ENCODE measurements at regions not wholly inside any gene's neighbourhood (a gene's known extent, or its start where the extent isn't known, plus 50 kb on each side); places are given as distances from the start of the nearest gene placed in this dataset.
A peak's percentile ranks its signal among the peaks of the same experiment; 100 is the strongest.
"Not testable (repeated sequence)": the region's sequence is repeated elsewhere in the genome, so short reads cannot be mapped to it uniquely, and the experiment has no call there.

DNA sequence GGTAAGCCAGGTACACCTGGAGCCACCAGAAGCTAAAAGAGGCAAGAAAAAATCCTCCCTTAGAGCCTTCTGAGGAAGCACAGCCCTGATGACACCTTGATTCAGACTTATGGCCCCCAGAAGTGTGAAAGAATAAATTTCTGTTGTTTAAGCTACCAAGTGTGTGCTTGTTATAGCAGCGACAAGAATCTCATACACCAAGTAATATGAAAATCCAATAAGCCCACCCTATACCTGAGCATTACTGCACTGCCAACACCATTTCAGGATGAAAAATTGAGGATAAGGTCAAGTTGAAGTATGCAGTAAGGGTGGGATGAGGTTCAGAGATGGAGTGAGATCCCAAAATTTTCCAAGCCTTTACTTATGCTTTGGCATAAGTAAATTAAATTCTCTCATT lies 163.6 kb upstream of the CCDC196 start:
- Histone ChIP-seq H3K4me1 (ENCODE audit: control insufficient read depth, low read depth, low read length) (no peaks in the 10 kb centered on the region), H3K4me3 (ENCODE audit: low read length) (no peak overlapping the region), H3K79me2 (ENCODE audit: control insufficient read depth, insufficient read depth, low read length) (no peaks in the 10 kb centered on the region), H2BK15ac (replicated peaks; ENCODE audit: low read depth) (no peak overlapping the region), H3K4ac (ENCODE audit: low read depth, low read length) (no peak overlapping the region), H3K27me3 (ENCODE audit: insufficient read depth, low read length, poor library complexity) (no peaks in the 10 kb centered on the region), H3K56ac (ENCODE audit: low read length) (no peak overlapping the region), H3K79me1 (ENCODE audit: low read length) (no peaks in the 10 kb centered on the region), H4K5ac (ENCODE audit: low read length) (no peak overlapping the region), H3K36me3 (ENCODE audit: control insufficient read depth, insufficient read depth, low read length) (no peaks in the 10 kb centered on the region), H3K9ac (ENCODE audit: low read length) (no peak overlapping the region), H2BK120ac (ENCODE audit: low read depth, low read length) (no peak overlapping the region), H3K27ac (ENCODE audit: low read depth, low read length) (no peak overlapping the region), H2BK5ac (ENCODE audit: low read length) (no peak overlapping the region), H4K8ac (ENCODE audit: low read depth, low read length) (no peak overlapping the region), H3K23ac (ENCODE audit: low read length) (no peak overlapping the region), H3K4me2 (ENCODE audit: low read length) (no peak overlapping the region), H2AK5ac (ENCODE audit: low read length) (no peak overlapping the region), H3K18ac (ENCODE audit: low read length) (no peak overlapping the region)
- DNase-seq, result no peak
- no CpG with 5 or more reads among the region's 1 CpG for WGBS (ENCODE audit: extremely low coverage, insufficient coverage, low lambda C conversion rate)

DNA sequence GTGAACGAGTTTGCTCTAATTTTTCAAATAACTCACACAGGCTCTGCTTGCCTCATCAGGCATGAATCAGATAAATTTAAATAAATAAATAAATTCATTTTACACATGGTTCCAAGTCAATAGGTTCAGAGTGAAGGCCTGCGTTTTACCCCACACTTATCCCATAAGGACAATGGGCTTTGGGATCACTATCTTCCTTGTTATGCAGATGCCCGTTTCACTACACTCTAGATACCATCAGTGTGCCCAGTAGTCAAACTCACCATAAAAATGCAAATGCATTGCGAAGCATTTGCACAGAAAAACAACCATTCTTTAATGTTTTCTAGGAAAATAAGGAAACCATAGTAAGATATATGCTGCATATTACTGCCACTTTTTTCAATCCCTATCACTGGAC lies 155.9 kb upstream of the CCDC196 start:
- Histone ChIP-seq H2BK15ac (replicated peaks; ENCODE audit: low read depth) (no peak overlapping the region), H4K5ac (ENCODE audit: low read length) (no peak overlapping the region), H3K27ac (ENCODE audit: low read depth, low read length) (no peak overlapping the region), H2BK120ac (ENCODE audit: low read depth, low read length) (no peak overlapping the region), H3K4me2 (ENCODE audit: low read length) (no peak overlapping the region), H3K9ac (ENCODE audit: low read length) (no peak overlapping the region), H3K4ac (ENCODE audit: low read depth, low read length) (no peak overlapping the region), H2AK5ac (ENCODE audit: low read length) (no peak overlapping the region), H3K27me3 (ENCODE audit: insufficient read depth, low read length, poor library complexity) (no peaks in the 10 kb centered on the region), H2BK5ac (ENCODE audit: low read length) (no peak overlapping the region), H3K79me2 (ENCODE audit: control insufficient read depth, insufficient read depth, low read length) (no peaks in the 10 kb centered on the region), H3K56ac (ENCODE audit: low read length) (no peak overlapping the region), H3K4me3 (ENCODE audit: low read length) (no peak overlapping the region), H3K4me1 (ENCODE audit: control insufficient read depth, low read depth, low read length) (peaks cover 9% of the 10 kb centered on the region), H4K8ac (ENCODE audit: low read depth, low read length) (no peak overlapping the region), H3K36me3 (ENCODE audit: control insufficient read depth, insufficient read depth, low read length) (no peaks in the 10 kb centered on the region), H3K79me1 (ENCODE audit: low read length) (no peaks in the 10 kb centered on the region), H3K23ac (ENCODE audit: low read length) (no peak overlapping the region), H3K18ac (ENCODE audit: low read length) (no peak overlapping the region)
- DNase-seq, result no peak
- no CpG with 5 or more reads among the region's 4 CpGs for WGBS (ENCODE audit: extremely low coverage, insufficient coverage, low lambda C conversion rate)

DNA sequence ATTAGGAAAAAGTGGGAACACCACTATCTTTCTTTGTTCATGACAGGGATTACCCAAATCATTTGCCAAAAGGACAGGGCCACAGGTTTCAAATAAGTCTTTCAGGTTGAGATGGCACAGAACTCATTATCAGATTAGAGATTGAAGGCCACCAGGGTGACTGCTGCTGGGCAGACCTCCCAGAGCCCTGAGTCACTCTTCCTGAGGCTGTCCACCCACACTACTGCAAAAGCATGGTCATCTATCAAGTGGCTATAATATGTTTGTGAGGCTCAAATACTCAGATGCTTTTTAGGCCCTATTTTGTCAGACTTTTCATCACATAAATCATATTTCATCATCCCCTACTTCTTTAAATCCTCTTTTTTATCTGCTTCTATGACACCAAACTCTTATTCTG lies 155.3 kb upstream of the CCDC196 start:
- no peak for DNase-seq
- Histone ChIP-seq H2BK120ac (ENCODE audit: low read depth, low read length) (no peak overlapping the region), H3K4ac (ENCODE audit: low read depth, low read length) (no peak overlapping the region)

DNA sequence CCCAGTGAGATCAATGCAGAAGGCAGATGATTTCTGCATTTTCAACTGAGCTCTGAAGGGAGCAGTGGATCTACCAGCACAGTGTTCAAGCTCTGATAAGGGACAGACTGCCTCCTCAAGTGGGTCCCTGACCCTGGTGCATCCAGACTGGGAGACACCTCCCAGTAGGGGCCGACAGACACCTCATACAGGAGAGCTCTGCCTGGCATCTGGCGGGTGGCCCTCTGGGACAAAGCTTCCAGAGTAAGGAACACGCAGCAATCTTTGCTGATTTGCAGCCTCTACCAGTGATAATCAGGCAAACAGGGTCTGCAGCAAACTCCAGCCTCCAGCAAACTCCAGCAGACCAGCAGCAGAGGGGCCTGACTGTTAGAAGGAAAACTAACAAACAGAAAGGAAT lies 152.9 kb upstream of the CCDC196 start:
- not testable (repeated sequence) for H3K27me3 ChIP-seq (ENCODE audit: insufficient read depth, low read length, poor library complexity); H4K5ac ChIP-seq (ENCODE audit: low read length); H3K79me2 ChIP-seq (ENCODE audit: control insufficient read depth, insufficient read depth, low read length); H3K36me3 ChIP-seq (ENCODE audit: control insufficient read depth, insufficient read depth, low read length); H3K4me1 ChIP-seq (ENCODE audit: control insufficient read depth, low read depth, low read length); H2BK120ac ChIP-seq (ENCODE audit: low read depth, low read length); H3K23ac ChIP-seq (ENCODE audit: low read length); H3K56ac ChIP-seq (ENCODE audit: low read length); H3K4me2 ChIP-seq (ENCODE audit: low read length); H3K4ac ChIP-seq (ENCODE audit: low read depth, low read length); H2BK5ac ChIP-seq (ENCODE audit: low read length); DNase-seq; H3K4me3 ChIP-seq (ENCODE audit: low read length); H4K8ac ChIP-seq (ENCODE audit: low read depth, low read length); H3K18ac ChIP-seq (ENCODE audit: low read length); H3K9ac ChIP-seq (ENCODE audit: low read length); H2AK5ac ChIP-seq (ENCODE audit: low read length); H3K27ac ChIP-seq (ENCODE audit: low read depth, low read length); H2BK15ac ChIP-seq (replicated peaks; ENCODE audit: low read depth); H3K79me1 ChIP-seq (ENCODE audit: low read length)
- no CpG with 5 or more reads among the region's 3 CpGs for WGBS (ENCODE audit: extremely low coverage, insufficient coverage, low lambda C conversion rate)

More for the DNA sequence above, 155.3 kb upstream of the CCDC196 start:
- Histone ChIP-seq H3K79me1 (ENCODE audit: low read length) (no peaks in the 10 kb centered on the region), H3K36me3 (ENCODE audit: control insufficient read depth, insufficient read depth, low read length) (no peaks in the 10 kb centered on the region), H3K4me2 (ENCODE audit: low read length) (no peak overlapping the region), H3K4me3 (ENCODE audit: low read length) (no peak overlapping the region), H2BK5ac (ENCODE audit: low read length) (no peak overlapping the region), H3K79me2 (ENCODE audit: control insufficient read depth, insufficient read depth, low read length) (no peaks in the 10 kb centered on the region), H3K4me1 (ENCODE audit: control insufficient read depth, low read depth, low read length) (peaks cover 9% of the 10 kb centered on the region), H3K9ac (ENCODE audit: low read length) (no peak overlapping the region), H4K8ac (ENCODE audit: low read depth, low read length) (no peak overlapping the region), H3K27me3 (ENCODE audit: insufficient read depth, low read length, poor library complexity) (no peaks in the 10 kb centered on the region), H3K27ac (ENCODE audit: low read depth, low read length) (no peak overlapping the region), H2AK5ac (ENCODE audit: low read length) (no peak overlapping the region), H3K18ac (ENCODE audit: low read length) (no peak overlapping the region), H3K56ac (ENCODE audit: low read length) (no peak overlapping the region), H4K5ac (ENCODE audit: low read length) (no peak overlapping the region), H2BK15ac (replicated peaks; ENCODE audit: low read depth) (no peak overlapping the region), H3K23ac (ENCODE audit: low read length) (no peak overlapping the region)

DNA sequence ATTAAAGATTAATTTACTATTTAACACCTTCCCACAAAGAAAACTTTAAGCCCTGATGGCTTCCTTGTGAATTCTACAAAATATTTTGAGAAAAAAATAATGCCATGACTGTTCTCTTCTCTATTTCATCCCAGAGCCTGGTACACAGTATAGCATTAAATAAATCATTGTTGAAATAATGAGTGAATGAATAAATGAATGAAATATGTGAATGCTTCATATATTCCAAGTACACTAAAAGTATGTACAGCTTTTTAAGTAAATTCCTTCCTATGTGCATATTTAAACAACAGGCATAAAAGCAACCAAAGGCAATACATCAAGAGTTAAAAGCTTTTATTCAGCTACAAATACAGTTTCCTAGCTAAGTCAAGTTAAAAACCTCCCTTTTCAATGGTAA lies 144.9 kb upstream of the CCDC196 start:
- H3K56ac ChIP-seq (ENCODE audit: low read length), result no peak overlapping the region
- H3K4me2 ChIP-seq (ENCODE audit: low read length), result no peak overlapping the region
- H4K5ac ChIP-seq (ENCODE audit: low read length), result no peak overlapping the region
- DNase-seq, result no peak
- no peak overlapping the region for H2BK15ac ChIP-seq (replicated peaks; ENCODE audit: low read depth)
- no peak overlapping the region for H3K27ac ChIP-seq (ENCODE audit: low read depth, low read length)
- H2BK5ac ChIP-seq (ENCODE audit: low read length), result no peak overlapping the region
- no peaks in the 10 kb centered on the region for H3K36me3 ChIP-seq (ENCODE audit: control insufficient read depth, insufficient read depth, low read length)
- H3K4me1 ChIP-seq (ENCODE audit: control insufficient read depth, low read depth, low read length), result no peaks in the 10 kb centered on the region
- no peaks in the 10 kb centered on the region for H3K79me1 ChIP-seq (ENCODE audit: low read length)
- no peak overlapping the region for H3K23ac ChIP-seq (ENCODE audit: low read length)
- no peak overlapping the region for H3K4ac ChIP-seq (ENCODE audit: low read depth, low read length)
- no peak overlapping the region for H4K8ac ChIP-seq (ENCODE audit: low read depth, low read length)
- H2AK5ac ChIP-seq (ENCODE audit: low read length), result no peak overlapping the region
- H3K9ac ChIP-seq (ENCODE audit: low read length), result no peak overlapping the region
- H3K4me3 ChIP-seq (ENCODE audit: low read length), result no peak overlapping the region
- H2BK120ac ChIP-seq (ENCODE audit: low read depth, low read length), result no peak overlapping the region
- no peaks in the 10 kb centered on the region for H3K27me3 ChIP-seq (ENCODE audit: insufficient read depth, low read length, poor library complexity)
- no peak overlapping the region for H3K18ac ChIP-seq (ENCODE audit: low read length)
- no peaks in the 10 kb centered on the region for H3K79me2 ChIP-seq (ENCODE audit: control insufficient read depth, insufficient read depth, low read length)

DNA sequence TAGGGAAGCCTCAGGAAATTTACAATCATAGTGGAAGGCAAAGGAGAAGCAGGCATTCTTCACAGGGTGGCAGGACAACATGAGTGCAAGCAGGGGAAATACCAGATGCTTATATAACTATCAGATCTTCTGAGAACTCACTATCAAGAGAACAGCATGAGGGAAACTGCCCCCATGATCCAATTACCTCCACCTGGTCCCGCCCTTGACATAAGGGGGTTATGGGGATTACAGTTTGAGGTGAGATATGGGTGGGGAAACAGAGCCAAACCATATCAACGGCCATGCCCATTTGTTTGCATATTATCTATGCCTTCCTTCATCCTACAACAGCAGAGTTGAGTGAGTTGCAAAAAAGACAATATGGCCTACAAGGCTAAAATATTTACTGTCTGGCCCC lies 140.2 kb upstream of the CCDC196 start:
- DNase-seq, result peak; percentile 85
- H3K23ac ChIP-seq (ENCODE audit: low read length), result no peak overlapping the region
- H3K18ac ChIP-seq (ENCODE audit: low read length), result no peak overlapping the region
- no peak overlapping the region for H2BK5ac ChIP-seq (ENCODE audit: low read length)
- H4K5ac ChIP-seq (ENCODE audit: low read length), result no peak overlapping the region
- no peak overlapping the region for H3K27ac ChIP-seq (ENCODE audit: low read depth, low read length)
- no peaks in the 10 kb centered on the region for H3K36me3 ChIP-seq (ENCODE audit: control insufficient read depth, insufficient read depth, low read length)
- no peak overlapping the region for H3K9ac ChIP-seq (ENCODE audit: low read length)
- H3K27me3 ChIP-seq (ENCODE audit: insufficient read depth, low read length, poor library complexity), result no peaks in the 10 kb centered on the region
- H3K4me1 ChIP-seq (ENCODE audit: control insufficient read depth, low read depth, low read length), result no peaks in the 10 kb centered on the region
- H3K4me3 ChIP-seq (ENCODE audit: low read length), result no peak overlapping the region
- H3K4ac ChIP-seq (ENCODE audit: low read depth, low read length), result no peak overlapping the region
- no peak overlapping the region for H4K8ac ChIP-seq (ENCODE audit: low read depth, low read length)
- no peak overlapping the region for H2BK15ac ChIP-seq (replicated peaks; ENCODE audit: low read depth)
- no CpG with 5 or more reads among the region's 2 CpGs for WGBS (ENCODE audit: extremely low coverage, insufficient coverage, low lambda C conversion rate)
- no peak overlapping the region for H2AK5ac ChIP-seq (ENCODE audit: low read length)
- no peak overlapping the region for H3K4me2 ChIP-seq (ENCODE audit: low read length)
- no peak overlapping the region for H2BK120ac ChIP-seq (ENCODE audit: low read depth, low read length)
- no peak overlapping the region for H3K56ac ChIP-seq (ENCODE audit: low read length)
- no peaks in the 10 kb centered on the region for H3K79me2 ChIP-seq (ENCODE audit: control insufficient read depth, insufficient read depth, low read length)
- no peaks in the 10 kb centered on the region for H3K79me1 ChIP-seq (ENCODE audit: low read length)

Data from mesendoderm (in vitro differentiated cells).